Large intestine (tissue), 3 donors: ENCODE measurements at regions not wholly inside any gene's neighbourhood (a gene's known extent, or its start where the extent isn't known, plus 50 kb on each side); places are given as distances from the start of the nearest gene placed in this dataset.
"Not testable (repeated sequence)": the region's sequence is repeated elsewhere in the genome, so short reads cannot be mapped to it uniquely, and the experiment has no call there.

Source experiments
- DNase-seq, 2 donors: peaks; one replicate each; pipeline versions ENCODE4 v3.0.0 to v3.0.0-alpha.2; 2013
- H3K27ac ChIP-seq: one replicate; pipeline ENCODE4 v1.5.1; 2013; ENCODE audit warnings: low read length
- H3K27me3 ChIP-seq: 2 replicates; pipeline ENCODE4 v1.6.1; 2013; ENCODE audit warnings: low read length; ENCODE audit not compliant: control insufficient read depth, insufficient read depth
- H3K36me3 ChIP-seq: 2 replicates; pipeline ENCODE4 v1.6.1; 2013; ENCODE audit warnings: low read length; ENCODE audit not compliant: control insufficient read depth, insufficient read depth
- H3K4me1 ChIP-seq: one replicate; pipeline ENCODE4 v1.6.1; 2013; ENCODE audit warnings: low read length; ENCODE audit not compliant: control insufficient read depth, insufficient read depth
- H3K4me3 ChIP-seq: one replicate; pipeline ENCODE4 v1.5.1; 2013; ENCODE audit warnings: low read length
- H3K9me3 ChIP-seq: one replicate; pipeline ENCODE4 v1.6.1; 2013; ENCODE audit warnings: mild to moderate bottlenecking, low read depth, low read length, moderate library complexity; ENCODE audit not compliant: control insufficient read depth
- WGBS: methylation state at CpG from one replicate; pipeline ENCODE4 v1.1.5; 2013; ENCODE audit warnings: low lambda C conversion rate; ENCODE audit not compliant: insufficient coverage; 5-methylcytosine and 5-hydroxymethylcytosine counted together

DNA sequence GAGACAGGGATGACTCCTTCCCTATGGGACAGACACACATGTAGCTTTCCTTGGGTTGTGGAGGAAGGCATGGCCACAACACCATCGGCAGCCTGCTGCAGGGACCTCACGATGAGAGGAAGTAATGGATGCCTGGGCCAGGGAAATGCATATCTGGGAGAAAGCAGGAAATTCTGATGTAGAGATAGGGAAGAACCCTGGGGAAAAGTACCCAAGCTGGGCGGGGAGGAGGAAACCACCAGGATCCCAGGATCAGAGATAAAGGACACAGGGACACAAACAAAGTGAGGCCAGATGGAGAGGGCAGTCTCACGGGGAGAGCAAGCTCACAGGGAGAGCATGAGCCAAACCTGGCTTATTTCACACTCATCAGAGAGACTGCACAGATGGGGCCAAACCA is 294.7 kb upstream of the TEKT4 start:
- H3K27me3 ChIP-seq, H3K4me1 ChIP-seq, H3K9me3 ChIP-seq, H3K4me3 ChIP-seq, DNase-seq, H3K36me3 ChIP-seq, H3K27ac ChIP-seq: not testable (repeated sequence)
- no CpG with 5 or more reads among the region's 4 CpGs for WGBS

- H3K27me3 ChIP-seq, H3K9me3 ChIP-seq, DNase-seq, H3K4me1 ChIP-seq, H3K36me3 ChIP-seq, H3K27ac ChIP-seq, H3K4me3 ChIP-seq: not testable (repeated sequence)
- WGBS = no CpG with 5 or more reads among the region's 10 CpGs
Observed at GRCh38 chr2:94577160-94577559, 294.1 kb upstream of the TEKT4 start.

GRCh38 chr2:94579221-94579620 is 292.0 kb upstream of the TEKT4 start:
- not testable (repeated sequence) for H3K36me3 ChIP-seq, H3K4me1 ChIP-seq, H3K9me3 ChIP-seq, H3K4me3 ChIP-seq, DNase-seq, H3K27me3 ChIP-seq, H3K27ac ChIP-seq
- no CpG with 5 or more reads among the region's 6 CpGs for WGBS

DNA sequence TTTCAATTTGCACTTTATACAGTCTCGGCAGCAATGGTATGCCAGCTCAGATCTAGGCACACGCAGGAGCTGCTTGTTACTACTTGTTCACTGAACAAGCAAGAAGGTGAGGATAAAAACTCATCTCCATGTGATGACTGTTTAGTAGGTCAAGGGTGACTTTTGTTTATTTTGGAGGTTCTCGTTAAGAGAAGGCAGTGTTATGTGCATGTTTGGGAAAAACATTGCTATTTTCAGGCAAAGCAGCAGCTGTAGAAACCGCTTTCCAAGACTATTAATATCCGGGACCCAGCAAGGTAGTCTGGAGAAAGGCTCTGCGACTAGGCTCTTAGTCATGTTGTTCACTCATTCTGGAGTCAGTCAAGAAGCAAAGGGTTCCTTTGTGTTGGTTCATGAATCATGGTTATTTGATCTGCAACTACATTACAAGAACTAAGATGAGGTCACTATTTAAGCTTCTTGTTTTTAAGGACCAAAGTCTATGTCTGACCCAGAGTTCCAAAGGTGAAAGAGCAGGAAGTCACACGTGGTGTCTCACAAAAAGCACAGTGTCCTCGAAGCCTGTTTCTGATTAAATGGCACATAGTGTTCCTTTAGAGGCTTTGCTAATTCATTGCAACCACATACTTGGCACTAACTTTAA is 288.0 kb upstream of the TEKT4 start:
- not testable (repeated sequence) for H3K9me3 ChIP-seq, H3K36me3 ChIP-seq, H3K27ac ChIP-seq, DNase-seq, H3K4me1 ChIP-seq, H3K4me3 ChIP-seq, H3K27me3 ChIP-seq
- WGBS = no CpG with 5 or more reads among the region's 8 CpGs

- not testable (repeated sequence) for H3K4me3 ChIP-seq, H3K27me3 ChIP-seq, H3K4me1 ChIP-seq, H3K36me3 ChIP-seq, H3K9me3 ChIP-seq, H3K27ac ChIP-seq, DNase-seq
- WGBS = no CpG with 5 or more reads among the region's 1 CpG
Observed at GRCh38 chr2:94584569-94584968, 286.7 kb upstream of the TEKT4 start.

DNA sequence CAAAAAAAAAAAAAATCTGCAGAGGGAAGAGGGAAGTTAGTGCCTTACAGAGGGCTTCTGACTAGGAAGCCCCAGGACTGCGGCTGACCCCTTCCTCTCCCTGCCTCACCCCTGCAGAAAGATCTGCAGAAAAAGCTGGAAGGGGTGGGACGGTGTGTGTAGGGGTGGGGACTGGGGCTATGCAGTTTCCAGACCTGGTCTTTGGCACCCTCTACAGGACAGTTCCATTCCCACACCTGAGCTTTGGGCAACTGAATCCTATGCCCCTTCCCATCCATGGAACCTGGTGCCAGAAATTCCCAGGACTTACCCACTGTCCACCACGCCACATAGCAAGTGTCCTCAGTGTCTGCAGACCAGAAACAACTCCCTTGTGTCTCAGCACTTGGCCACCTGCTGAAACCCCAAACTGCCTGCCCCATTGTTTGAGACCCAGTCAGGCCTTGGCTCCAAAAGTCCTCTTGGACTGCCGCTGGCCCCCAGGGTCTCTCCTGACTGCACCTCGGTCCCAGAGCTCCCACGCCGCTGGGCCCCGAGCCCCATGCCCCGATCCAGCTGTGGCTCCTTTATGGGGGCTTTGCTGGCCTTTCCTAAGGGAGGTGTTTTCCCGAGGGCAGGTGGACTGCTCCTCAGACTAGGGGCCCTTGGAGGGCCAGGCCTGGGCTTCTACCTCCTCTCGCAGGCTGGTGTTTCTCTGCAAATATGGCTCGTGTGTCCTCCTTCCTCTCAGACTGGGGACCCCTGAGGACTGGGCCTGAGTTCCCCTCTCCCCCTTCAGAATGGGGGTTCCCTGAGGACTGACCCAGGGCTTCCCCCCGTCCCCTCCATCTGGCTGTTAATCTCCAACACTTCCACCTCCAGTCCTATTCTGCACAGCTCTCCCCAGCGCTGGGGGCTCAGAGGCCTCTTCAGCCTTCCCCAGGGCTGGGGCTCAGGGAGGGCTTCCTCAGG is 284.9 kb upstream of the TEKT4 start:
- not testable (repeated sequence) for H3K27ac ChIP-seq, H3K4me3 ChIP-seq, H3K4me1 ChIP-seq, H3K9me3 ChIP-seq, H3K27me3 ChIP-seq, DNase-seq, H3K36me3 ChIP-seq
- WGBS = no CpG with 5 or more reads among the region's 14 CpGs

GRCh38 chr2:94587042-94587441 is 284.2 kb upstream of the TEKT4 start:
- H3K27ac ChIP-seq, DNase-seq, H3K4me1 ChIP-seq, H3K36me3 ChIP-seq, H3K4me3 ChIP-seq, H3K27me3 ChIP-seq, H3K9me3 ChIP-seq: not testable (repeated sequence)
- no CpG with 5 or more reads among the region's 9 CpGs for WGBS

DNA sequence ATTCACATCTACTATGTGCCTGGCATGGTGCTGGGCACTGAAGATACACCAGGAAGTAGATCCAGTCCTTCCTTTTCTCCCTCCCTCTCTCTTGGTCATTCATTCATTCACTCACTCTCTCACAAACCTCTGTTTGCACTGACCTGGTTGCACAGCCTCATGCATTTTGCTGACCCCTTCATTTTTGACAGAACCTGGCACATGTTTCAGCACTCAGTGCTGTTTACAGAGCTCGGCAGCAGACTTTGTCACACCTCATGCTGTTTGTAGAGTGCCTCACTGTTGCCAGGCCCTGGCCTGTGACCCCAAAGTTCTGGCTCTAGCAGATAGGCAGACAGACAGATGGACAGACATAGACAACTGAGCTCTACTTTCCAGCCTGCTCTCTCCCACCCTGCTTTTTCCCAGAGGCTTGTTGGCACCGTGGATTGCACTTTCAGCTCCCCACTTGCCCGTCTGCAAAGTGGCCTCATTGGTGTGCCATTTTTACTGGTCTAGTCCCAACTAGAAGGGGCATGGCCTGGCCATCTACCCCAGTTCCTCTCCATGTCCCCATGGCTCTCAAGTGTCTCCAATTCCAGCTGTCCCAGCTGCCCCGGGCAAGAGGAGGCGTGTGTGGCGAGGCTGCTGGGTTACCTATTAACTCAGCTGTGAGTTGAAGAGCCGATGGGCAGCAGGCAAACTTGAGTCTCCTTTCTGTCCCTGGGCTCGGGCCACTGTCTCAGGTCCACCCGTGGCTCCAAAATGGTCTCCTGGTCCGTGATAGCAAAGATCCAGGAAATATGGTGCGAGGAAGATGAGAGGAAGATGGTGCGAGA is 277.0 kb upstream of the TEKT4 start:
- H3K4me1 ChIP-seq, H3K36me3 ChIP-seq, H3K27me3 ChIP-seq, DNase-seq, H3K9me3 ChIP-seq, H3K27ac ChIP-seq, H3K4me3 ChIP-seq: not testable (repeated sequence)
- no CpG with 5 or more reads among the region's 12 CpGs for WGBS

DNA sequence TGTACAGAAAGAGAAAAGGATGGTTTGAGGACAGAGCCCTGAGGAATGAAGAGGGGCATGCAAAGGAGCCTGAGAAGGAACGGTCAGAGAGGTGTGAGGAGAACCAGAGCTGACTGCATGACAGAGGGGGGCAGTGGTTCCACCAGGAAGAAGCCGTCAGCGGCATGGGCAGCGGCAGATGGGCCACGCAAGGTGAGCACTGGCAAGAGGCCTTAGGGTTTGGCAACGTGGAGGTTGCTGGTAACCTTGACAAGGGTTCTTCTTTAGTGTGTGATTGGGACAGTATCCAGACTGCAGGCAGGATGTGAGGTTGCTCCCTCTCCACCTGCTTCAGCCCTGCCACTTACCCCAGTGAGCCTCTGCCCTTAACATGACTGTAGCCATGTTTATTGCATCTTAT is 275.3 kb upstream of the TEKT4 start:
- no CpG with 5 or more reads among the region's 6 CpGs for WGBS
- not testable (repeated sequence) for H3K27me3 ChIP-seq, H3K4me1 ChIP-seq, H3K4me3 ChIP-seq, H3K27ac ChIP-seq, DNase-seq, H3K36me3 ChIP-seq, H3K9me3 ChIP-seq

DNA sequence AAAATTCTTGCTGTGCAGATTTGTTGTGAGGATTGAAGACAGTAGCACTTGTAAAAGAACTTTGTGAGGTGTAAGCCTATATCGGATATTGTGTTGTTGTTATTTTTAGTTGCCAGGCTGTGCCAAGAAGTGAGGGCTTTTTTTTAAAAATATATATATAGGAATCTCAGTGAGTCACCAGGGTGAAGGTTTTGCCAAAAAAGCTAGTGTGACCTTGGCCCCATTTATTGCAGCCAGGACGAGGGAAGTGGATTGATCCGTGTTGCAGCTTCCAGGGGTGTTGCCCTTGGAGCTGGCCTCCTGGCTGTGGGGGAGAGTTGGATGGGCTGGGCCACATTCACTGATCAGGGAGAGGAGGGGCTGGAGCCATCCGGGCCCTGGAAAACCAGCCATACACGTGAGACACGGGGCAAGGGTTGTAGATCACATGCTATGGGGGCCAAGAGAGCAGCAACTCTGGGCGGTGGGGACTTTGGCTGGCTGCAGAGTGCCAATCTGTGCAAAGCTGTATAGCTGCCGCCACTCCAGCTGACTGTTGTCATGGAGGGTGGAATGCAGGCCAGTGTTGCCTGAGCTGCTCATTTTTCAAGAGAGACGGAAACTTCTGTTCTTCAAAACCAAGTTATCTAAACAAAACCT is 273.0 kb upstream of the TEKT4 start:
- DNase-seq = peak; percentile 24 to 27

More for the DNA sequence above, 273.0 kb upstream of the TEKT4 start:
- H3K27me3 ChIP-seq, H3K4me3 ChIP-seq, H3K36me3 ChIP-seq, H3K27ac ChIP-seq, H3K9me3 ChIP-seq, H3K4me1 ChIP-seq: not testable (repeated sequence)
- no CpG with 5 or more reads among the region's 9 CpGs for WGBS
